ENCODE measurements at regions not wholly inside any gene's neighbourhood (a gene's known extent, or its start where the extent isn't known, plus 50 kb on each side); places are given as distances from the start of the nearest gene placed in this dataset.

- Histone ChIP-seq H3K9me3 (peaks cover 0 to 8% (median 0%) of the 10 kb centered on the region in 4 donors), H3K4me3 (no peak overlapping the region)
- TF ChIP-seq, protein P1, sequence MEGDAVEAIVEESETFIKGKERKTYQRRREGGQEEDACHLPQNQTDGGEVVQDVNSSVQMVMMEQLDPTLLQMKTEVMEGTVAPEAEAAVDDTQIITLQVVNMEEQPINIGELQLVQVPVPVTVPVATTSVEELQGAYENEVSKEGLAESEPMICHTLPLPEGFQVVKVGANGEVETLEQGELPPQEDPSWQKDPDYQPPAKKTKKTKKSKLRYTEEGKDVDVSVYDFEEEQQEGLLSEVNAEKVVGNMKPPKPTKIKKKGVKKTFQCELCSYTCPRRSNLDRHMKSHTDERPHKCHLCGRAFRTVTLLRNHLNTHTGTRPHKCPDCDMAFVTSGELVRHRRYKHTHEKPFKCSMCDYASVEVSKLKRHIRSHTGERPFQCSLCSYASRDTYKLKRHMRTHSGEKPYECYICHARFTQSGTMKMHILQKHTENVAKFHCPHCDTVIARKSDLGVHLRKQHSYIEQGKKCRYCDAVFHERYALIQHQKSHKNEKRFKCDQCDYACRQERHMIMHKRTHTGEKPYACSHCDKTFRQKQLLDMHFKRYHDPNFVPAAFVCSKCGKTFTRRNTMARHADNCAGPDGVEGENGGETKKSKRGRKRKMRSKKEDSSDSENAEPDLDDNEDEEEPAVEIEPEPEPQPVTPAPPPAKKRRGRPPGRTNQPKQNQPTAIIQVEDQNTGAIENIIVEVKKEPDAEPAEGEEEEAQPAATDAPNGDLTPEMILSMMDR (IDR thresholded peaks at IDR 0.05), result no peak
These were observed 1013.9 kb downstream of the EPHA3 start for GRCh38 chr3:90121326-90121725.

GRCh38 chr3:90128391-90128790 is 1021.0 kb downstream of the EPHA3 start:
- peaks cover 0 to 19% (median 0%) of the 10 kb centered on the region in 4 donors for H3K9me3 ChIP-seq
- H3K36me3 ChIP-seq, result no peaks in the 10 kb centered on the region
- no peak overlapping the region for H3K27ac ChIP-seq
- no peak for DNase-seq (ENCODE audit: low spot score in 2 of 2)
- 82 to 91% methylated on average over 2 of the region's 2 CpGs for WGBS, 2 donors
- TF ChIP-seq EP300 (IDR thresholded peaks at IDR 0.05) (no peak), POLR2A (IDR thresholded peaks at IDR 0.05) (no peak)
- TF ChIP-seq, protein P1 (IDR thresholded peaks at IDR 0.05), result no peak
- no peak overlapping the region for H3K4me3 ChIP-seq
- H3K4me1 ChIP-seq, result no peaks in the 10 kb centered on the region
- no peaks in the 10 kb centered on the region for H3K27me3 ChIP-seq

More at GRCh38 chr3:90121326-90121725, 1013.9 kb downstream of the EPHA3 start:
- no peaks in the 10 kb centered on the region for H3K4me1 ChIP-seq
- H3K27ac ChIP-seq, result no peak overlapping the region
- no peaks in the 10 kb centered on the region for H3K27me3 ChIP-seq
- 54 to 69% methylated on average over 5 of the region's 5 CpGs for WGBS, 2 donors
- no peaks in the 10 kb centered on the region for H3K36me3 ChIP-seq
- no peak for DNase-seq (ENCODE audit: low spot score in 2 of 2)

- no peak for DNase-seq (ENCODE audit: low spot score in 2 of 2)
- H3K27ac ChIP-seq, result no peak overlapping the region
- peaks cover 0 to 19% (median 0%) of the 10 kb centered on the region in 4 donors for H3K9me3 ChIP-seq
- no peaks in the 10 kb centered on the region for H3K27me3 ChIP-seq
- WGBS, 2 donors, result 67 to 74% methylated on average over 3 of the region's 3 CpGs
- H3K36me3 ChIP-seq, result no peaks in the 10 kb centered on the region
- TF ChIP-seq POLR2A (IDR thresholded peaks at IDR 0.05) (no peak), EP300 (IDR thresholded peaks at IDR 0.05) (no peak)
- TF ChIP-seq, protein P1 (IDR thresholded peaks at IDR 0.05), result no peak
- no peaks in the 10 kb centered on the region for H3K4me1 ChIP-seq
- H3K4me3 ChIP-seq, result no peak overlapping the region
These were observed 1022.3 kb downstream of the EPHA3 start for GRCh38 chr3:90129730-90130129.

- Histone ChIP-seq H3K9me3 (peaks cover 0 to 9% (median 0%) of the 10 kb centered on the region in 4 donors), H3K36me3 (no peaks in the 10 kb centered on the region), H3K4me3 (no peak overlapping the region), H3K4me1 (no peaks in the 10 kb centered on the region), H3K27ac (no peak overlapping the region), H3K27me3 (no peaks in the 10 kb centered on the region)
- TF ChIP-seq EP300 (IDR thresholded peaks at IDR 0.05) (no peak), POLR2A (IDR thresholded peaks at IDR 0.05) (no peak)
- TF ChIP-seq, protein P1 (IDR thresholded peaks at IDR 0.05), result no peak
- no peak for DNase-seq (ENCODE audit: low spot score in 2 of 2)
- 30 to 34% methylated on average over 1 of the region's 1 CpG for WGBS, 2 donors
These were observed 1024.8 kb downstream of the EPHA3 start for GRCh38 chr3:90132197-90132596.

DNA sequence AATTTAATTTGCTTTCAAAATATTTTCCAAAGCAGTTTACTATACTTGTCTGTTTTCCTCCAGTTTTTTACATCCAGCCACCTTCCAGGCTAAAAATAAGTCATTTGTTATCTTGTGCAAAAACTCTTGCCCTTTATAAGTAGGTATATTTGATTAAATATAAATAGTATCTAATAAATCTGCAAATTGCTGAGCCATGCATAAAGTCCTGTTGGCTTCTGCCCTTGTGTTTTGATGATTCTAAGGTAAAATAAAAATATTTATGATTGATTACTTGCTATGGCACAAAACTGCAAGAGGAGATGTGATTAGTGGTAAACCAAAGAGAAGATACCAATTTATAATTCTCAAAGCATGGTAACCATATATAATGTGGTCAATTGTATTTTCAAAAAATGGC is 1026.7 kb downstream of the EPHA3 start:
- Histone ChIP-seq H3K36me3 (no peaks in the 10 kb centered on the region), H3K4me1 (no peaks in the 10 kb centered on the region), H3K4me3 (no peak overlapping the region), H3K27me3 (no peaks in the 10 kb centered on the region), H3K9me3 (no peaks in the 10 kb centered on the region), H3K27ac (no peak overlapping the region)
- no peak for DNase-seq (ENCODE audit: low spot score in 2 of 2)
- no peak for TF ChIP-seq EP300 (IDR thresholded peaks at IDR 0.05)
- TF ChIP-seq, protein P1 (IDR thresholded peaks at IDR 0.05), result no peak
- no peak for TF ChIP-seq POLR2A (IDR thresholded peaks at IDR 0.05)
